Cardiac muscle cell (in vitro differentiated cells and primary cell): ENCODE measurements at regions not wholly inside any gene's neighbourhood (a gene's known extent, or its start where the extent isn't known, plus 50 kb on each side); places are given as distances from the start of the nearest gene placed in this dataset.

Experiments
- DNase-seq, 2 donors: peaks; one replicate each; pipeline versions ENCODE4 v3.0.0 to v3.0.0-alpha.2; 2010 to 2017; ENCODE audit warnings: low read depth in 1 of 2, low spot score in 1 of 2
- H3K27ac ChIP-seq: fragments of 200-600 bp; sonication (generic); 2 replicates; pipeline ENCODE4 v1.5.1; 2016
- H3K27me3 ChIP-seq: fragments of 200-600 bp; sonication (generic); 2 replicates; pipeline ENCODE4 v1.6.0; 2016; ENCODE audit warnings: control low read depth
- H3K36me3 ChIP-seq: fragments of 200-600 bp; sonication (generic); 2 replicates; pipeline ENCODE4 v1.5.1; 2016; ENCODE audit warnings: control low read depth
- H3K4me1 ChIP-seq: fragments of 200-600 bp; sonication (generic); 2 replicates; pipeline ENCODE4 v1.8.1; 2017; ENCODE audit warnings: low read depth, mild to moderate bottlenecking, mixed run types
- H3K4me3 ChIP-seq: fragments of 200-600 bp; sonication (generic); 2 replicates; pipeline ENCODE4 v1.5.1; 2016; ENCODE audit warnings: mild to moderate bottlenecking
- H3K9me3 ChIP-seq: fragments of 200-600 bp; sonication (generic); 2 replicates; pipeline ENCODE4 v1.5.1; 2017; ENCODE audit warnings: low read depth, mild to moderate bottlenecking, control low read depth
- TF ChIP-seq, protein P1 (sequence below): IDR thresholded peaks from 2 replicates; pipeline ENCODE4 v1.5.1; 2012; ENCODE audit warnings: low read depth, mild to moderate bottlenecking, low read length

- H3K36me3 ChIP-seq = no peaks in the 10 kb centered on the region
- H3K9me3 ChIP-seq = no peaks in the 10 kb centered on the region
- H3K27me3 ChIP-seq = no peaks in the 10 kb centered on the region
- H3K4me1 ChIP-seq = no peaks in the 10 kb centered on the region
- TF ChIP-seq, protein P1, sequence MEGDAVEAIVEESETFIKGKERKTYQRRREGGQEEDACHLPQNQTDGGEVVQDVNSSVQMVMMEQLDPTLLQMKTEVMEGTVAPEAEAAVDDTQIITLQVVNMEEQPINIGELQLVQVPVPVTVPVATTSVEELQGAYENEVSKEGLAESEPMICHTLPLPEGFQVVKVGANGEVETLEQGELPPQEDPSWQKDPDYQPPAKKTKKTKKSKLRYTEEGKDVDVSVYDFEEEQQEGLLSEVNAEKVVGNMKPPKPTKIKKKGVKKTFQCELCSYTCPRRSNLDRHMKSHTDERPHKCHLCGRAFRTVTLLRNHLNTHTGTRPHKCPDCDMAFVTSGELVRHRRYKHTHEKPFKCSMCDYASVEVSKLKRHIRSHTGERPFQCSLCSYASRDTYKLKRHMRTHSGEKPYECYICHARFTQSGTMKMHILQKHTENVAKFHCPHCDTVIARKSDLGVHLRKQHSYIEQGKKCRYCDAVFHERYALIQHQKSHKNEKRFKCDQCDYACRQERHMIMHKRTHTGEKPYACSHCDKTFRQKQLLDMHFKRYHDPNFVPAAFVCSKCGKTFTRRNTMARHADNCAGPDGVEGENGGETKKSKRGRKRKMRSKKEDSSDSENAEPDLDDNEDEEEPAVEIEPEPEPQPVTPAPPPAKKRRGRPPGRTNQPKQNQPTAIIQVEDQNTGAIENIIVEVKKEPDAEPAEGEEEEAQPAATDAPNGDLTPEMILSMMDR = no peak
- H3K4me3 ChIP-seq = no peak overlapping the region
- peak in 1 of 2 donors; percentile 15 for DNase-seq
- no peak overlapping the region for H3K27ac ChIP-seq
Measured at GRCh38 chr18:77896586-77897252, 647.1 kb downstream of the GALR1 start.

GRCh38 chr18:77897606-77898005, 648.0 kb downstream of the GALR1 start:
- no peak overlapping the region for H3K27ac ChIP-seq
- TF ChIP-seq, protein P1 = no peak
- no peaks in the 10 kb centered on the region for H3K4me1 ChIP-seq
- H3K4me3 ChIP-seq = no peak overlapping the region
- DNase-seq = no peak
- H3K27me3 ChIP-seq = no peaks in the 10 kb centered on the region
- no peaks in the 10 kb centered on the region for H3K36me3 ChIP-seq
- no peaks in the 10 kb centered on the region for H3K9me3 ChIP-seq

DNA sequence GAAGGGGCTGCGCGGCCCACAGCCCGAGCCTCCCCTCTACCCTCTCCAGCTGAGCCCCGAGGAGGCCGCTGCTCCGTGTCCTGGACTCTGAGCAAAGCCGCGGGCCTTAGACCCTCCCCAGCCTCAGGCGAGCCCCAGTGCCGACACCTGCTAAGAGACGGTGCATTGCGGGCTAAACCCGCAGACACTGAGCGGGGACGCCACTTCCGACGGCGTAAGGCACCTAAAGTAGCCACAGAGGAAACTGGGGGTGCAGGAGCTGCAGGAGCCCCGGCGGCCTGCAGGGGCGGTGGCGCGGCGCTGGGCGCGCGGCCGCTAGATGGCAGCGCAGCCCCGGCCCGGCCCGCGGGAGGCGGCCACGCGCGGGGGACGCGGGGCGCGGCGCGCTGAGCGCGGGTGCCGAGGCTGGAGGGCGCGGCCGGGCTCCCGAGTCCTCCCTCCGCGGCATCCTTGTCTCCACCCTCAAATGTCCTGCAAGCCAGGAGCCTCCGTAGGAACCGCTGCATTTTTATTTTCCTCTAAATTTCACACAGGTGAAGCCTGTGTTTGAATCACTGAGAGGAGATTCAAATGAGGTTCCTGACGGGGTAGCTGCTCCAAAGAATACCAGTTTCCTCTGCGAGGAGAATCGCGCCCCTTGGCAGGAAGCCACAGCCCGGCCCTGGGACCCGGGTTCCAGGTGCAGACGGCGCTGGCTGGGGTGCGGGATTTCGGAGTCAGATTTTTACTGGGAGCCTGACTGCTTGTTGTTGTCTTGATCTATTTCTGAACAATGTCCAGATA, 650.5 kb downstream of the GALR1 start:
- Histone ChIP-seq H3K9me3 (no peaks in the 10 kb centered on the region), H3K4me3 (peak overlapping the region; percentile 33), H3K36me3 (no peaks in the 10 kb centered on the region), H3K4me1 (no peaks in the 10 kb centered on the region), H3K27ac (no peak overlapping the region), H3K27me3 (no peaks in the 10 kb centered on the region)
- DNase-seq = peak; percentile 44 to 81
- TF ChIP-seq, protein P1 = peak; percentile 72

GRCh38 chr18:77905011-77905410, 655.4 kb downstream of the GALR1 start:
- TF ChIP-seq, protein P1 = no peak
- Histone ChIP-seq H3K27me3 (no peaks in the 10 kb centered on the region), H3K4me1 (no peaks in the 10 kb centered on the region), H3K9me3 (no peaks in the 10 kb centered on the region), H3K4me3 (no peak overlapping the region), H3K36me3 (no peaks in the 10 kb centered on the region), H3K27ac (no peak overlapping the region)
- DNase-seq = no peak

GRCh38 chr18:77905449-77906055, 655.9 kb downstream of the GALR1 start:
- no peak for DNase-seq
- H3K9me3 ChIP-seq = no peaks in the 10 kb centered on the region
- H3K27ac ChIP-seq = no peak overlapping the region
- no peaks in the 10 kb centered on the region for H3K36me3 ChIP-seq
- no peaks in the 10 kb centered on the region for H3K27me3 ChIP-seq
- no peaks in the 10 kb centered on the region for H3K4me1 ChIP-seq
- H3K4me3 ChIP-seq = no peak overlapping the region
- TF ChIP-seq, protein P1 = no peak
